Keratinocyte (primary cell): ENCODE measurements at regions not wholly inside any gene's neighbourhood (a gene's known extent, or its start where the extent isn't known, plus 50 kb on each side); places are given as distances from the start of the nearest gene placed in this dataset.

ENCODE experiments used
- DNase-seq: peaks from one replicate; pipeline ENCODE4 v3.0.0-alpha.2; 2011; ENCODE audit warnings: low read depth, missing footprints, low spot score
- FAIRE-seq: peaks from 2 replicates; lab custom pipeline; 2011; peaks lifted over from hg19 to GRCh38; lab: Jason Lieb, UNC
- H2AFZ ChIP-seq: 2 replicates; pipeline ENCODE4 v1.6.0; 2012; ENCODE audit warnings: low read length, control low read depth, inconsistent platforms; ENCODE audit not compliant: control insufficient read depth
- H3K27ac ChIP-seq: 2 replicates; pipeline ENCODE4 v1.5.1; 2011; ENCODE audit warnings: low read length; ENCODE audit not compliant: control insufficient read depth, insufficient read depth
- H3K27me3 ChIP-seq: 3 replicates; pipeline ENCODE4 v1.6.0; 2011; ENCODE audit warnings: low read length; ENCODE audit not compliant: control insufficient read depth, insufficient read depth; ENCODE audit errors: extremely low read depth
- H3K36me3 ChIP-seq, 2 experiments: 2 replicates in 1 of 2; 3 replicates in 1 of 2; pipeline ENCODE4 v1.5.1; 2011; ENCODE audit warnings: low read length in 2 of 2, mild to moderate bottlenecking in 1 of 2; ENCODE audit not compliant: control insufficient read depth in 2 of 2, insufficient read depth in 2 of 2; ENCODE audit errors: extremely low read depth in 1 of 2
- H3K4me1 ChIP-seq: 3 replicates; pipeline ENCODE4 v1.5.1; 2011; ENCODE audit warnings: low read length; ENCODE audit not compliant: control insufficient read depth, insufficient read depth; ENCODE audit errors: extremely low read depth
- H3K4me2 ChIP-seq: 3 replicates; pipeline ENCODE4 v1.6.0; 2011; ENCODE audit warnings: low read depth, low read length; ENCODE audit not compliant: control insufficient read depth, insufficient read depth; ENCODE audit errors: extremely low read depth
- H3K4me3 ChIP-seq, 3 experiments: fragments of 200-600 bp in 1 of 3; sonication (generic) in 1 of 3; 2 replicates in 2 of 3; 3 replicates in 1 of 3; pipeline ENCODE4 v1.5.1; 2011 to 2016; ENCODE audit warnings: low read length in 3 of 3, mild to moderate bottlenecking in 3 of 3, control low read depth in 2 of 3, inconsistent platforms in 1 of 3, low read depth in 1 of 3, mixed read lengths in 1 of 3, mixed run types in 1 of 3, moderate library complexity in 1 of 3; ENCODE audit not compliant: control insufficient read depth in 2 of 3, insufficient read depth in 2 of 3; ENCODE audit errors: extremely low read depth in 1 of 3
- H3K79me2 ChIP-seq: 2 replicates; pipeline ENCODE4 v1.6.0; 2012; ENCODE audit warnings: low read length; ENCODE audit not compliant: control insufficient read depth, insufficient read depth
- H3K9ac ChIP-seq: 3 replicates; pipeline ENCODE4 v1.6.0; 2011; ENCODE audit warnings: low read length; ENCODE audit not compliant: control insufficient read depth, insufficient read depth; ENCODE audit errors: extremely low read depth
- H3K9me1 ChIP-seq: 3 replicates; pipeline ENCODE4 v1.6.0; 2011; ENCODE audit warnings: low read length; ENCODE audit not compliant: control insufficient read depth, insufficient read depth; ENCODE audit errors: extremely low read depth
- H3K9me3 ChIP-seq: 2 replicates; pipeline ENCODE4 v1.5.1; 2012; ENCODE audit warnings: low read depth, low read length; ENCODE audit not compliant: control insufficient read depth
- H4K20me1 ChIP-seq: 3 replicates; pipeline ENCODE4 v1.6.0; 2011; ENCODE audit warnings: low read length; ENCODE audit not compliant: control insufficient read depth, insufficient read depth; ENCODE audit errors: extremely low read depth
- EZH2 ChIP-seq: IDR thresholded peaks from one replicate; pipeline ENCODE4 v1.6.1; 2012; ENCODE audit warnings: inconsistent platforms, mild to moderate bottlenecking, low read length, moderate library complexity
- dilution Hi-C: fragments of 300-500 bp; cut with MboI; formaldehyde crosslinking; loops from one replicate; pipeline ENCODE4 v1.7.0; 2020; ENCODE audit warnings: low sequenced_read_pairs; ENCODE audit not compliant: extremely low pct_ligation_motif_present
- TF ChIP-seq, protein P1 (sequence below), 3 experiments: IDR thresholded peaks in 1 of 3; conservative IDR thresholded peaks in 1 of 3; optimal IDR thresholded peaks in 1 of 3; 2 replicates in 2 of 3; 3 replicates in 1 of 3; pipeline versions ENCODE3 to v1.5.1; 2011; ENCODE audit warnings: low read length in 3 of 3, mild to moderate bottlenecking in 3 of 3, moderate library complexity in 2 of 3, control low read depth in 1 of 3, inconsistent platforms in 1 of 3; ENCODE audit not compliant: insufficient read depth in 2 of 3; ENCODE audit errors: extremely low read depth in 1 of 3

DNA sequence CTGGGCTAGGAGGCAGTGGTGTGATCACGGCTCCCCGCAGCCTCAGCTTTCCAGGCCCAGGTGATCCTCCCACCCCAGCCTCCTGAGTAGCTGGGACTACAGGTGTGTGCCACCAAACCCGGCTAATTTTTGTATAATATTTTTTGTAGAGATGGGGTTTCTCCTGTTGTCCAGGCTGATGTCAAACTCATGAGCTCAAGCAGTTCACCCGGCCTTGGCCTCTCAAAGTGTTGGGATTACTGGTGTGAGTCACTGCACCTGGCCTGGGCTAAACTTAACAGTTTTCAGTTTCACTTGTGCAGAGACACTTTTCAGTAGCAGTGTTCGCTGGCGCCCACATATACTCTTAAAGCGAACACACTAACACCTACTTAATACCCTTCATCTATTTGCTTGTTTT lies 205.6 kb upstream of the ZNF608 start:
- Histone ChIP-seq H4K20me1 (no peaks in the 10 kb centered on the region), H3K4me1 (no peaks in the 10 kb centered on the region), H3K4me2 (no peak overlapping the region), H3K27ac (no peak overlapping the region), H3K4me3 (no peak overlapping the region), H3K9ac (no peak overlapping the region), H3K9me1 (no peaks in the 10 kb centered on the region), H3K27me3 (no peaks in the 10 kb centered on the region), H3K9me3 (no peaks in the 10 kb centered on the region), H2AFZ (no peak overlapping the region), H3K36me3 (no peaks in the 10 kb centered on the region), H3K79me2 (no peaks in the 10 kb centered on the region)
- DNase-seq = no peak
- no peak for FAIRE-seq
- dilution Hi-C loops = no loop called here
- TF ChIP-seq EZH2 = no peak
- TF ChIP-seq, protein P1, sequence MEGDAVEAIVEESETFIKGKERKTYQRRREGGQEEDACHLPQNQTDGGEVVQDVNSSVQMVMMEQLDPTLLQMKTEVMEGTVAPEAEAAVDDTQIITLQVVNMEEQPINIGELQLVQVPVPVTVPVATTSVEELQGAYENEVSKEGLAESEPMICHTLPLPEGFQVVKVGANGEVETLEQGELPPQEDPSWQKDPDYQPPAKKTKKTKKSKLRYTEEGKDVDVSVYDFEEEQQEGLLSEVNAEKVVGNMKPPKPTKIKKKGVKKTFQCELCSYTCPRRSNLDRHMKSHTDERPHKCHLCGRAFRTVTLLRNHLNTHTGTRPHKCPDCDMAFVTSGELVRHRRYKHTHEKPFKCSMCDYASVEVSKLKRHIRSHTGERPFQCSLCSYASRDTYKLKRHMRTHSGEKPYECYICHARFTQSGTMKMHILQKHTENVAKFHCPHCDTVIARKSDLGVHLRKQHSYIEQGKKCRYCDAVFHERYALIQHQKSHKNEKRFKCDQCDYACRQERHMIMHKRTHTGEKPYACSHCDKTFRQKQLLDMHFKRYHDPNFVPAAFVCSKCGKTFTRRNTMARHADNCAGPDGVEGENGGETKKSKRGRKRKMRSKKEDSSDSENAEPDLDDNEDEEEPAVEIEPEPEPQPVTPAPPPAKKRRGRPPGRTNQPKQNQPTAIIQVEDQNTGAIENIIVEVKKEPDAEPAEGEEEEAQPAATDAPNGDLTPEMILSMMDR (optimal IDR thresholded peaks at IDR 0.05 in 1 of 3, IDR thresholded peaks at IDR 0.05 in 1 of 3, conservative IDR thresholded peaks at IDR 0.05 in 1 of 3; ENCODE audit: extremely low read depth in 1 of 3, insufficient read depth in 2 of 3, low read length in 3 of 3) = no peak

DNA sequence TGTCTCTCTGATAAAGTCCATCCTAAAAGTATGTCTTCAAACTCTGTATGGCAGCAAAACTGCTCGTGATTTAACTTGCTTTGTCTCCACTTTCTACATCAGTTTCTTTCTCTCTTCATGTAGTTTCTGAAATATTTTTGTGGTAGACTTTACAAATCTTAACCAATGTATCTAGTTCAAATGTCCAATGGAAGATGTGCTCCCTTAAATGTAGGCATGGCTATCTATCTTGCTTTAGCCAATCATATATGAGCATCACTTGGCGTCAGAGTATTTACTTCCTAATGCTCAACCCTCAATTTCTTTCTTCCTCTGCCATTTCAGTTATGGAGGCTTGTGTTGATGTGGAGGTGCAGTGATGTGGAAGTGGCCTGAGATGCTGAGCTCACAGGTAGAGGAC lies 206.1 kb upstream of the ZNF608 start:
- Histone ChIP-seq H3K79me2 (no peaks in the 10 kb centered on the region), H3K9me1 (no peaks in the 10 kb centered on the region), H3K9me3 (no peaks in the 10 kb centered on the region), H3K36me3 (no peaks in the 10 kb centered on the region), H3K9ac (no peak overlapping the region), H3K27ac (no peak overlapping the region), H3K4me2 (no peak overlapping the region), H3K4me1 (no peaks in the 10 kb centered on the region), H3K27me3 (no peaks in the 10 kb centered on the region), H3K4me3 (no peak overlapping the region), H4K20me1 (no peaks in the 10 kb centered on the region), H2AFZ (no peak overlapping the region)
- no peak for DNase-seq
- TF ChIP-seq EZH2 = no peak
- TF ChIP-seq, protein P1 (optimal IDR thresholded peaks at IDR 0.05 in 1 of 3, IDR thresholded peaks at IDR 0.05 in 1 of 3, conservative IDR thresholded peaks at IDR 0.05 in 1 of 3; ENCODE audit: extremely low read depth in 1 of 3, insufficient read depth in 2 of 3, low read length in 3 of 3) = no peak
- dilution Hi-C loops = no loop called here
- no peak for FAIRE-seq
